Testis (tissue), 2 donors: ENCODE measurements at regions not wholly inside any gene's neighbourhood (a gene's known extent, or its start where the extent isn't known, plus 50 kb on each side); places are given as distances from the start of the nearest gene placed in this dataset.

Experiments
- POLR2A ChIP-seq: fragments of 450-650 bp; IDR thresholded peaks from one replicate; pipeline ENCODE4 v1.6.1; 2017; ENCODE audit warnings: antibody characterized with exemption, mild to moderate bottlenecking, moderate library complexity
- TF ChIP-seq, protein P1 (sequence below), 3 experiments: fragments of 450-650 bp in 2 of 3; fragments of 200-600 bp in 1 of 3; sonication (generic) in 1 of 3; IDR thresholded peaks; one replicate each; pipeline ENCODE4 v1.5.1; 2016 to 2019; ENCODE audit warnings: antibody characterized with exemption in 3 of 3, mild to moderate bottlenecking in 2 of 3, moderate library complexity in 1 of 3

DNA sequence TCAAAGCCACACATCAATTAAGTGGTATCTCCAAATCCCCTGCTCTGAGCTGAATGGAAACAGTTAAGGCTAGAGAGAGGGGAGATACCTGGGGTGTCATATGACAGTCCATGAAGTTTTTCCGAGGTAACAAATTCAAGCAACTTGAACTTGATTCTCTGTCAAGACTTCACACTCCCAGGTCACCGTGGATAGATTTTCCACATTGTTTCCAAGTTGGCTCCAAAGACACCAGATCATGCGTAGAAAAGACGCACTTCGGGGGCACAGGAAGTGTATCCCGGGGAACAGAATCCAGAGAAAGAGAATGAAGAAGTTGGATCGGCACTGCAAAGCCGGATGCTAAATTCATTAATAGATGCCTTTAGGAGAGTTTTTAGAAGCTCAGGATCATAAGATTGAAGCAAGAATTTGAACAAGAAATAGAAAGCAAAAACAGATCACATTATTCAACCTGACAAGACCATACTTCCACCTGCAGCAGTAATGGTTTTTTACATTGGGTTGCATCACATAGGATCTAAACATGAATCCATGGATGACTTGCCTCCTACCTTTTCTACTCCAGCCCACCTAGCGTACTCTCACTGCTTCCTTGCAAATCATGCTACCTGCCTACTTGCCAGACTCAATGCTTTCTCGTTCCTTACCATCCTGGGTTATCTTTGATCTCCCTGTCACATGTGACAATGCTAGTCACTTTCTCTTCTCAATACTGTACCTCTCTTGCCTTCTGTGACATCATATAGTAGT is 253.0 kb upstream of the ADAMTS9 start:
- TF ChIP-seq, protein P1, sequence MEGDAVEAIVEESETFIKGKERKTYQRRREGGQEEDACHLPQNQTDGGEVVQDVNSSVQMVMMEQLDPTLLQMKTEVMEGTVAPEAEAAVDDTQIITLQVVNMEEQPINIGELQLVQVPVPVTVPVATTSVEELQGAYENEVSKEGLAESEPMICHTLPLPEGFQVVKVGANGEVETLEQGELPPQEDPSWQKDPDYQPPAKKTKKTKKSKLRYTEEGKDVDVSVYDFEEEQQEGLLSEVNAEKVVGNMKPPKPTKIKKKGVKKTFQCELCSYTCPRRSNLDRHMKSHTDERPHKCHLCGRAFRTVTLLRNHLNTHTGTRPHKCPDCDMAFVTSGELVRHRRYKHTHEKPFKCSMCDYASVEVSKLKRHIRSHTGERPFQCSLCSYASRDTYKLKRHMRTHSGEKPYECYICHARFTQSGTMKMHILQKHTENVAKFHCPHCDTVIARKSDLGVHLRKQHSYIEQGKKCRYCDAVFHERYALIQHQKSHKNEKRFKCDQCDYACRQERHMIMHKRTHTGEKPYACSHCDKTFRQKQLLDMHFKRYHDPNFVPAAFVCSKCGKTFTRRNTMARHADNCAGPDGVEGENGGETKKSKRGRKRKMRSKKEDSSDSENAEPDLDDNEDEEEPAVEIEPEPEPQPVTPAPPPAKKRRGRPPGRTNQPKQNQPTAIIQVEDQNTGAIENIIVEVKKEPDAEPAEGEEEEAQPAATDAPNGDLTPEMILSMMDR (IDR thresholded peaks at IDR 0.05), result no peak
- no peak for TF ChIP-seq POLR2A
